Lower lobe of right lung (tissue), 2 donors: ENCODE measurements at regions not wholly inside any gene's neighbourhood (a gene's known extent, or its start where the extent isn't known, plus 50 kb on each side); places are given as distances from the start of the nearest gene placed in this dataset.
A peak's percentile ranks its signal among the peaks of the same experiment; 100 is the strongest.

Source experiments
- ATAC-seq, 2 donors: fragments of 200-7000 bp; cut with Tn5 transposase; one replicate each; pipeline ENCODE4 v1.9.1; 2020 to 2022; ENCODE audit warnings: mild to moderate bottlenecking in 2 of 2, moderate library complexity in 2 of 2
- DNase-seq: peaks from one replicate; pipeline ENCODE4 v3.0.0-alpha.2; 2020
- H3K27ac ChIP-seq: fragments of 200-600 bp; one replicate; pipeline ENCODE4 v1.8.0; 2022
- H3K27me3 ChIP-seq: fragments of 200-600 bp; one replicate; pipeline ENCODE4 v1.8.0; 2022; ENCODE audit warnings: low read depth
- H3K36me3 ChIP-seq: fragments of 200-600 bp; one replicate; pipeline ENCODE4 v1.8.0; 2022; ENCODE audit warnings: mild to moderate bottlenecking
- H3K4me1 ChIP-seq: fragments of 200-600 bp; one replicate; pipeline ENCODE4 v1.8.0; 2022
- H3K4me3 ChIP-seq: fragments of 200-600 bp; one replicate; pipeline ENCODE4 v1.8.0; 2022; ENCODE audit warnings: mild to moderate bottlenecking
- H3K9me3 ChIP-seq: fragments of 200-600 bp; one replicate; pipeline ENCODE4 v1.8.0; 2022
- intact Hi-C: fragments of 100-400 bp; cut with DNase I; formaldehyde crosslinking; loops from one replicate; pipeline ENCODE4 v1.11.0; 2022
- TF ChIP-seq, protein P1 (sequence below): fragments of 200-600 bp; IDR thresholded peaks from one replicate; pipeline ENCODE4 v1.8.0; 2022; ENCODE audit warnings: antibody characterized with exemption, mild to moderate bottlenecking
- donor health status: DM: no; HTN: yes; CAD: no; lungs with severe emphysema.

DNA sequence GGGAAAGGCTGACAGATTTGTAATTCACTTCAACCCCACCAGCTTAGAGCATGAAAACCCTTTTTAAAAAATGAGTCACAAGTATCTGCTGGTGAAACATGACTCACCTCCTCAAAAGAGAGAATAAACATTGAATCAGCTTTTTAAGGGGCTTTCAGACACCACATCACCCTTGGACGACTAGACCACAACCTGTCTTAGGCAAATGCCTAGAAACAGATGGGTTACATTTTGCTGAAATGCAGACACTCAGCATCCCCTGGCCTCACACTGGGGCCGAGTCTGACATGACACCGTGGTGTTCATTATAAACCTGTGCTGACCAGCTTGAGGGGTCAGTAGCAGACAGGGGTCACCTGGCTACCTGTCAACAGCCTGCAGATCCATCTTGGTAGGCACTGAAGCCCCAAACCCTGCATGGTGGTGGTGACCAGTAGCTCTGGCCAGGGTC, 175.3 kb upstream of the CST7 start:
- Histone ChIP-seq H3K9me3 (no peaks in the 10 kb centered on the region), H3K4me1 (no peaks in the 10 kb centered on the region), H3K36me3 (no peaks in the 10 kb centered on the region), H3K27ac (no peak overlapping the region), H3K4me3 (no peak overlapping the region), H3K27me3 (peaks cover 6% of the 10 kb centered on the region)
- intact Hi-C loops, result no loop called here
- ATAC-seq (no peak), DNase-seq (no peak)
- TF ChIP-seq, protein P1, sequence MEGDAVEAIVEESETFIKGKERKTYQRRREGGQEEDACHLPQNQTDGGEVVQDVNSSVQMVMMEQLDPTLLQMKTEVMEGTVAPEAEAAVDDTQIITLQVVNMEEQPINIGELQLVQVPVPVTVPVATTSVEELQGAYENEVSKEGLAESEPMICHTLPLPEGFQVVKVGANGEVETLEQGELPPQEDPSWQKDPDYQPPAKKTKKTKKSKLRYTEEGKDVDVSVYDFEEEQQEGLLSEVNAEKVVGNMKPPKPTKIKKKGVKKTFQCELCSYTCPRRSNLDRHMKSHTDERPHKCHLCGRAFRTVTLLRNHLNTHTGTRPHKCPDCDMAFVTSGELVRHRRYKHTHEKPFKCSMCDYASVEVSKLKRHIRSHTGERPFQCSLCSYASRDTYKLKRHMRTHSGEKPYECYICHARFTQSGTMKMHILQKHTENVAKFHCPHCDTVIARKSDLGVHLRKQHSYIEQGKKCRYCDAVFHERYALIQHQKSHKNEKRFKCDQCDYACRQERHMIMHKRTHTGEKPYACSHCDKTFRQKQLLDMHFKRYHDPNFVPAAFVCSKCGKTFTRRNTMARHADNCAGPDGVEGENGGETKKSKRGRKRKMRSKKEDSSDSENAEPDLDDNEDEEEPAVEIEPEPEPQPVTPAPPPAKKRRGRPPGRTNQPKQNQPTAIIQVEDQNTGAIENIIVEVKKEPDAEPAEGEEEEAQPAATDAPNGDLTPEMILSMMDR, result no peak

DNA sequence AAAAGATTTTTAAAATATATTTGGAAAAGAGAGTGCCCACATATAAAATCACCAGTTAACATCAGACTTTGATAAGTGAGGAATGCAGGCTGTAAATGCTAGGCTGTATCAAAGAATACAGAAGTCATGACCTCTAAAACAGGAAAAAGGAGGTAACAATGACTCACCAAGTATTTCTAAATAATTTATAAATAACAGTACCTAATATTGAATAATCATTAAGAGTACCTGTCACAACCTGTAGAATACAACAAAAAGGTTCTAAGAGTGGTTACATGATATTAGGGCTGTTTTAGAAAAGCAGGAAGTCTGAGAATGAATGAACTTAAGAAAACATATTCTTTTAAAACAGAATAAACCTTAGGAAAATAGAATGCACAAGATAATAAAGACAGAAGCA, 173.1 kb upstream of the CST7 start:
- intact Hi-C loops, result no loop called here
- no peaks in the 10 kb centered on the region for H3K36me3 ChIP-seq
- no peaks in the 10 kb centered on the region for H3K27me3 ChIP-seq
- no peak overlapping the region for H3K27ac ChIP-seq
- DNase-seq (no peak), ATAC-seq (no peak)
- H3K9me3 ChIP-seq, result no peaks in the 10 kb centered on the region
- H3K4me1 ChIP-seq, result no peaks in the 10 kb centered on the region
- TF ChIP-seq, protein P1, result no peak
- no peak overlapping the region for H3K4me3 ChIP-seq

GRCh38 chr20:24776755-24777271, 172.3 kb upstream of the CST7 start:
- Histone ChIP-seq H3K36me3 (no peaks in the 10 kb centered on the region), H3K4me1 (no peaks in the 10 kb centered on the region), H3K4me3 (no peak overlapping the region), H3K9me3 (no peaks in the 10 kb centered on the region), H3K27ac (no peak overlapping the region), H3K27me3 (peaks cover 4% of the 10 kb centered on the region)
- no peak for DNase-seq
- intact Hi-C loops, result no loop called here
- TF ChIP-seq, protein P1, result no peak
- ATAC-seq, result no peak

GRCh38 chr20:24777746-24778145, 171.3 kb upstream of the CST7 start:
- no peak for DNase-seq
- H3K36me3 ChIP-seq, result no peaks in the 10 kb centered on the region
- no peak overlapping the region for H3K27ac ChIP-seq
- no peaks in the 10 kb centered on the region for H3K9me3 ChIP-seq
- intact Hi-C loops, result no loop called here
- no peaks in the 10 kb centered on the region for H3K4me1 ChIP-seq
- TF ChIP-seq, protein P1, result no peak
- peaks cover 4% of the 10 kb centered on the region for H3K27me3 ChIP-seq
- H3K4me3 ChIP-seq, result no peak overlapping the region
- ATAC-seq, result no peak

GRCh38 chr20:24778585-24779031, 170.5 kb upstream of the CST7 start:
- no peaks in the 10 kb centered on the region for H3K4me1 ChIP-seq
- intact Hi-C loops, result no loop called here
- H3K27me3 ChIP-seq, result peaks cover 4% of the 10 kb centered on the region
- TF ChIP-seq, protein P1, result no peak
- ATAC-seq (no peak), DNase-seq (no peak)
- H3K36me3 ChIP-seq, result no peaks in the 10 kb centered on the region
- no peak overlapping the region for H3K4me3 ChIP-seq
- no peak overlapping the region for H3K27ac ChIP-seq
- no peaks in the 10 kb centered on the region for H3K9me3 ChIP-seq

- Histone ChIP-seq H3K9me3 (no peaks in the 10 kb centered on the region), H3K4me3 (no peak overlapping the region), H3K4me1 (no peaks in the 10 kb centered on the region), H3K36me3 (no peaks in the 10 kb centered on the region), H3K27me3 (peaks cover 4% of the 10 kb centered on the region), H3K27ac (no peak overlapping the region)
- TF ChIP-seq, protein P1, result no peak
- peak; percentile 11 for DNase-seq
- no peak for ATAC-seq
- intact Hi-C loops, result no loop called here
Measured at GRCh38 chr20:24779131-24779530, 169.9 kb upstream of the CST7 start.
